ENCODE measurements at regions not wholly inside any gene's neighbourhood (a gene's known extent, or its start where the extent isn't known, plus 50 kb on each side); places are given as distances from the start of the nearest gene placed in this dataset.

- POLR2A ChIA-PET, result no interaction called here
- DNase-seq (ENCODE audit: low spot score), result no peak
- WGBS (ENCODE audit: low lambda C conversion rate), result 0% methylated on average over 1 of the region's 1 CpG
- no peaks in the 10 kb centered on the region for H3K27me3 ChIP-seq (ENCODE audit: control insufficient read depth in 1 of 2, insufficient read depth in 2 of 2, low read length in 2 of 2)
- in situ Hi-C loops (cut with HindIII; ENCODE audit: extremely low pct_ligation_motif_present, low pct_unique_long_range_greater_than_20kb) (no loop called here), intact Hi-C loops (cut with micrococcal nuclease; ENCODE audit: unreplicated experiment) (no loop called here)
- no peaks in the 10 kb centered on the region for H3K4me1 ChIP-seq (ENCODE audit: insufficient read depth, low read length)
- H3K36me3 ChIP-seq (replicated peaks in 1 of 2; ENCODE audit: control insufficient read depth in 1 of 2, insufficient read depth in 2 of 2, low read length in 2 of 2), result no peaks in the 10 kb centered on the region
- FAIRE-seq, result no peak
- BruUV-seq (replicated peaks), result no TSS peak
- H3K9ac ChIP-seq (ENCODE audit: insufficient read depth, low read depth, low read length), result no peak overlapping the region
- CTCF ChIA-PET (ENCODE audit: low intra/inter-chr PET ratio, low total read pairs), result no interaction called here
- H3K27ac ChIP-seq (ENCODE audit: extremely low read length, insufficient read depth, low read length), result no peak overlapping the region
- no peak overlapping the region for H2AFZ ChIP-seq (ENCODE audit: low read length)
- no peaks in the 10 kb centered on the region for H3K9me3 ChIP-seq (ENCODE audit: low read length)
- no peak overlapping the region for H3K4me3 ChIP-seq (replicated peaks in 1 of 3; ENCODE audit: insufficient read depth in 1 of 3, low read depth in 2 of 3, low read length in 3 of 3)
- H3K4me2 ChIP-seq (ENCODE audit: low read depth, low read length), result no peak overlapping the region
- H3K79me2 ChIP-seq (ENCODE audit: insufficient read depth, low read length), result no peaks in the 10 kb centered on the region
- H4K20me1 ChIP-seq (ENCODE audit: insufficient read depth, low read length), result no peaks in the 10 kb centered on the region
- no peak for ATAC-seq
- TF ChIP-seq ZNF331 (CRISPR knock-in tag; IDR thresholded peaks at IDR 0.05), result no peak
- no peak for TF ChIP-seq IRF1 (CRISPR knock-in tag; IDR thresholded peaks at IDR 0.05; ENCODE audit: low read depth)
- no peak for TF ChIP-seq ATF5 (CRISPR knock-in tag; IDR thresholded peaks at IDR 0.05; ENCODE audit: low read depth)
- no peak for TF ChIP-seq KAT2B (IDR thresholded peaks at IDR 0.05; ENCODE audit: borderline replicate concordance, low read depth, low read length)
- TF ChIP-seq ZNF598 (CRISPR knock-in tag; IDR thresholded peaks at IDR 0.05; ENCODE audit: borderline replicate concordance), result no peak
- TF ChIP-seq ZBTB8A (CRISPR knock-in tag; IDR thresholded peaks at IDR 0.05; ENCODE audit: borderline replicate concordance, low read depth), result no peak
- TF ChIP-seq HOXA7 (CRISPR knock-in tag; IDR thresholded peaks at IDR 0.05), result no peak
Measured at GRCh38 chr1:199396456-199396855, 631.1 kb upstream of the NR5A2 start.
